ENCODE measurements at regions not wholly inside any gene's neighbourhood (a gene's known extent, or its start where the extent isn't known, plus 50 kb on each side); places are given as distances from the start of the nearest gene placed in this dataset.

DNA sequence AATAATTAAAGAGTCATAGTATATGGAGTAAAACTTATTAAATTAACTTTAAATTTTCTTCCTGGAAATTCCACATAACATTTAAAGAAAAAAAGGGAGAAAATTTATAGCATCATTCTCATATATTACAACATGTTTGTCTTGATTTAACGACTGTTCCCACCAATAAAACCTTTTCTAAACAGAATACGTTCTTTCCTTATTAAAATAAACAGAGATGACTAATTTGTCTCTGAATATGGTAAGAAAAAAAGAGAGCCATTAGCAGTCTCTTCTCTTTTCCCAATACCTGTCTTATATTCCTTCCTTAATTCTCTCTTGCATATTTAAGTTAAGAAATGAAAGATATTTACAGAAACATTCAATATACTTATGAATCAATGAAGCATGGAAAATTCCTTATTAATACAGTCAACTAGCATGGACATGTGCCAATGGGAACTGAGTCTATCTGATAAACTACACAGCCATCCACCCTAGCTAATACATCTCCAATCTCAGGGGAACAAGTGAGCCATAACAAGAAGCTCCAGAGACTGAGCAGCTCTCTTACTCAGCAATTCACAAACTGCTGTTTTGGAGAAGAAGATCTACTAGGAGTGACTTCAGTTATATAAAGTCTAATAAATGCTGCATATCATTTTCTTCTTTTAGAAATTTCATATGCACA is 347.1 kb upstream of the MANEA start:
- H3K56ac ChIP-seq (ENCODE audit: insufficient read length, low read depth, low read length) = no peak overlapping the region
- H3K9ac ChIP-seq (ENCODE audit: extremely low read depth, insufficient read length, low read length) = no peak overlapping the region
- H2BK5ac ChIP-seq (ENCODE audit: insufficient read length, low read length) = no peak overlapping the region
- no peak overlapping the region for H3K4me2 ChIP-seq (ENCODE audit: insufficient read depth, insufficient read length, low read length)
- H4K91ac ChIP-seq (ENCODE audit: insufficient read length, low read depth, low read length) = no peak overlapping the region
- no peak overlapping the region for H2BK20ac ChIP-seq (ENCODE audit: low read depth, low read length, poor library complexity, severe bottlenecking)
- H2AFZ ChIP-seq (ENCODE audit: low read length) = no peak overlapping the region
- H3K27ac Mint-ChIP-seq = no peak overlapping the region
- no peaks in the 10 kb centered on the region for H3K4me1 ChIP-seq (ENCODE audit: insufficient read depth, low read length)
- H3K9me3 Mint-ChIP-seq = no peaks in the 10 kb centered on the region
- H3K27ac ChIP-seq (ENCODE audit: insufficient read length, low read depth, low read length) = no peak overlapping the region
- no peak overlapping the region for H2BK120ac ChIP-seq (ENCODE audit: low read depth, low read length, poor library complexity, severe bottlenecking)
- no peak overlapping the region for H2AK5ac ChIP-seq (ENCODE audit: insufficient read length, low read length)
- H2BK15ac ChIP-seq (ENCODE audit: low read depth, low read length) = no peak overlapping the region
- H3K4me1 Mint-ChIP-seq = peaks cover 4 to 5% of the 10 kb centered on the region in 2 experiments
- H3K14ac ChIP-seq (ENCODE audit: insufficient read depth, low read length) = no peak overlapping the region
- peaks cover 5% of the 10 kb centered on the region; the same call in 1 of the 2 replicates for H3K27me3 ChIP-seq (ENCODE audit: insufficient read depth, low read length)
- no peak overlapping the region for H2BK12ac ChIP-seq (ENCODE audit: insufficient read length, low read depth, low read length)
- no peak overlapping the region for H3K4ac ChIP-seq (ENCODE audit: low read depth, low read length)
- no peak overlapping the region for H4K8ac ChIP-seq (replicated peaks; ENCODE audit: insufficient read length, low read depth, low read length)
- H3K23me2 ChIP-seq (ENCODE audit: insufficient read length, low read depth, low read length, poor library complexity, severe bottlenecking) = no peaks in the 10 kb centered on the region
- no peak overlapping the region for H4K5ac ChIP-seq (ENCODE audit: insufficient read length, low read depth, low read length)
- no peaks in the 10 kb centered on the region for H3K79me2 ChIP-seq (ENCODE audit: insufficient read depth, low read length)
- H3K9me3 ChIP-seq (ENCODE audit: control insufficient read depth, low read depth, low read length) = no peaks in the 10 kb centered on the region
- no peak for DNase-seq
- no CpG with 5 or more reads among the region's 2 CpGs for WGBS (ENCODE audit: extremely low coverage, insufficient read length, low lambda C conversion rate)
- H3K4me3 Mint-ChIP-seq = no peak overlapping the region
- peaks cover 58% of the 10 kb centered on the region for H3K27me3 Mint-ChIP-seq (ENCODE audit: low read depth)
- no peaks in the 10 kb centered on the region for H3K79me1 ChIP-seq (ENCODE audit: insufficient read depth, low read depth, low read length, poor library complexity, severe bottlenecking)
- TF ChIP-seq, protein P1, sequence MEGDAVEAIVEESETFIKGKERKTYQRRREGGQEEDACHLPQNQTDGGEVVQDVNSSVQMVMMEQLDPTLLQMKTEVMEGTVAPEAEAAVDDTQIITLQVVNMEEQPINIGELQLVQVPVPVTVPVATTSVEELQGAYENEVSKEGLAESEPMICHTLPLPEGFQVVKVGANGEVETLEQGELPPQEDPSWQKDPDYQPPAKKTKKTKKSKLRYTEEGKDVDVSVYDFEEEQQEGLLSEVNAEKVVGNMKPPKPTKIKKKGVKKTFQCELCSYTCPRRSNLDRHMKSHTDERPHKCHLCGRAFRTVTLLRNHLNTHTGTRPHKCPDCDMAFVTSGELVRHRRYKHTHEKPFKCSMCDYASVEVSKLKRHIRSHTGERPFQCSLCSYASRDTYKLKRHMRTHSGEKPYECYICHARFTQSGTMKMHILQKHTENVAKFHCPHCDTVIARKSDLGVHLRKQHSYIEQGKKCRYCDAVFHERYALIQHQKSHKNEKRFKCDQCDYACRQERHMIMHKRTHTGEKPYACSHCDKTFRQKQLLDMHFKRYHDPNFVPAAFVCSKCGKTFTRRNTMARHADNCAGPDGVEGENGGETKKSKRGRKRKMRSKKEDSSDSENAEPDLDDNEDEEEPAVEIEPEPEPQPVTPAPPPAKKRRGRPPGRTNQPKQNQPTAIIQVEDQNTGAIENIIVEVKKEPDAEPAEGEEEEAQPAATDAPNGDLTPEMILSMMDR (conservative IDR thresholded peaks at IDR 0.05) = no peak
- no peak overlapping the region for H3K23ac ChIP-seq (ENCODE audit: insufficient read length, low read depth, low read length)
- H3K18ac ChIP-seq (ENCODE audit: insufficient read length, low read depth, low read length) = no peak overlapping the region
- H4K20me1 ChIP-seq (ENCODE audit: control insufficient read depth, insufficient read depth, insufficient read length) = no peaks in the 10 kb centered on the region
- H3T11ph ChIP-seq (ENCODE audit: low read length) = no peak overlapping the region
- H3K36me3 Mint-ChIP-seq (ENCODE audit: insufficient read depth in 1 of 3, low read depth in 3 of 3) = no peaks in the 10 kb centered on the region

Measured in H9 (cell line).